ENCODE measurements at regions not wholly inside any gene's neighbourhood (a gene's known extent, or its start where the extent isn't known, plus 50 kb on each side); places are given as distances from the start of the nearest gene placed in this dataset.

GRCh38 chr3:71870966-71871512, 86.1 kb upstream of the PROK2 start:
- TF ChIP-seq REST (IDR thresholded peaks at IDR 0.05; ENCODE audit: insufficient read depth in 1 of 2, low read depth in 2 of 2, low read length in 1 of 2) (no peak), POLR2AphosphoS5 (IDR thresholded peaks at IDR 0.05; ENCODE audit: low read depth, low read length) (no peak), CTCF (IDR thresholded peaks at IDR 0.05) (no peak)
